MM.1S (cell line): ENCODE measurements at regions not wholly inside any gene's neighbourhood (a gene's known extent, or its start where the extent isn't known, plus 50 kb on each side); places are given as distances from the start of the nearest gene placed in this dataset.

Experiments used
- DNase-seq: peaks from one replicate; pipeline ENCODE4 v3.0.0-alpha.2; 2015
- H2AFZ ChIP-seq: fragments of 300-600 bp; sonication (generic); 2 replicates; pipeline ENCODE4 v1.6.0; 2016; ENCODE audit warnings: antibody characterized with exemption, low read length
- H3F3A ChIP-seq: fragments of 300-600 bp; sonication (generic); 2 replicates; pipeline ENCODE4 v1.6.1; 2016; ENCODE audit warnings: mild to moderate bottlenecking, antibody characterized with exemption, low read length, moderate library complexity, mixed read lengths; ENCODE audit not compliant: insufficient read depth
- H3K27ac ChIP-seq: fragments of 300-600 bp; sonication (generic); 2 replicates; pipeline ENCODE4 v1.5.1; 2016; ENCODE audit warnings: mild to moderate bottlenecking, low read length
- H3K27me3 ChIP-seq: fragments of 300-600 bp; sonication (generic); replicated peaks from 2 replicates; pipeline ENCODE4 v1.6.0; 2016; ENCODE audit warnings: low read length; ENCODE audit not compliant: insufficient read depth
- H3K36me3 ChIP-seq: fragments of 300-600 bp; sonication (generic); replicated peaks from 2 replicates; pipeline ENCODE4 v1.6.1; 2016; ENCODE audit warnings: mild to moderate bottlenecking, low read length, mixed read lengths; ENCODE audit not compliant: insufficient read depth
- H3K4me1 ChIP-seq: fragments of 300-600 bp; sonication (generic); 2 replicates; pipeline ENCODE4 v1.6.1; 2016; ENCODE audit warnings: low read length, mixed read lengths
- H3K4me2 ChIP-seq: fragments of 300-600 bp; sonication (generic); 2 replicates; pipeline ENCODE4 v1.6.0; 2016; ENCODE audit warnings: low read depth, low read length
- H3K4me3 ChIP-seq: fragments of 300-600 bp; sonication (generic); 2 replicates; pipeline ENCODE4 v1.5.1; 2016; ENCODE audit warnings: low read length, mixed read lengths
- H3K79me2 ChIP-seq: fragments of 300-600 bp; sonication (generic); 2 replicates; pipeline ENCODE4 v1.6.1; 2016; ENCODE audit warnings: mixed run types, low read length, mixed read lengths
- H3K9ac ChIP-seq: fragments of 300-600 bp; sonication (generic); 2 replicates; pipeline ENCODE4 v1.6.1; 2016; ENCODE audit warnings: low read length, mixed read lengths
- H3K9me2 ChIP-seq: fragments of 300-600 bp; sonication (generic); replicated peaks from 2 replicates; pipeline ENCODE4 v1.6.1; 2016; ENCODE audit warnings: mild to moderate bottlenecking, low read length, mixed read lengths; ENCODE audit not compliant: insufficient read depth
- H3K9me3 ChIP-seq: fragments of 300-600 bp; sonication (generic); replicated peaks from 2 replicates; pipeline ENCODE4 v1.6.1; 2016; ENCODE audit warnings: mild to moderate bottlenecking, low read length, mixed read lengths; ENCODE audit not compliant: insufficient read depth
- H4K20me1 ChIP-seq: fragments of 300-600 bp; sonication (generic); 2 replicates; pipeline ENCODE4 v1.6.1; 2016; ENCODE audit warnings: mild to moderate bottlenecking, low read length, moderate library complexity, mixed read lengths; ENCODE audit not compliant: insufficient read depth
- CTCF ChIP-seq: fragments of 300-600 bp; sonication (generic); IDR thresholded peaks from 2 replicates; pipeline ENCODE4 v1.5.1; 2016; ENCODE audit warnings: antibody characterized with exemption, low read length, mixed read lengths
- EZH2 ChIP-seq: fragments of 300-600 bp; sonication (generic); optimal IDR thresholded peaks from 2 replicates; pipeline ENCODE3; 2017; ENCODE audit warnings: low read depth, mild to moderate bottlenecking, antibody characterized with exemption, low read length, mixed read lengths
- EZH2phosphoT487 ChIP-seq: fragments of 300-600 bp; sonication (generic); IDR thresholded peaks from 2 replicates; pipeline ENCODE4 v1.6.1; 2018; ENCODE audit warnings: antibody characterized with exemption, low read length

- H4K20me1 ChIP-seq = no peaks in the 10 kb centered on the region
- H2AFZ ChIP-seq = 0 out of 2 replicates have a peak overlapping the region, but pooled peaks have one; percentile 34
- H3K9me3 ChIP-seq = no peaks in the 10 kb centered on the region
- H3K79me2 ChIP-seq = no peaks in the 10 kb centered on the region
- no peaks in the 10 kb centered on the region for H3K9me2 ChIP-seq
- DNase-seq = no peak
- peaks cover 41% of the 10 kb centered on the region for H3F3A ChIP-seq
- peak overlapping the region; percentile 89; the same call in 1 of the 2 replicates for H3K27ac ChIP-seq
- peak overlapping the region; percentile 52; the same call in 1 of the 2 replicates for H3K9ac ChIP-seq
- peak overlapping the region; percentile 78 for H3K4me2 ChIP-seq
- H3K4me3 ChIP-seq = no peak overlapping the region
- H3K4me1 ChIP-seq = peaks cover 44% of the 10 kb centered on the region
- TF ChIP-seq CTCF (no peak), EZH2 (no peak), EZH2phosphoT487 (no peak)
- H3K36me3 ChIP-seq = no peaks in the 10 kb centered on the region
- H3K27me3 ChIP-seq = no peaks in the 10 kb centered on the region
These were observed 66.0 kb upstream of the BACH1 start for GRCh38 chr21:29232530-29233255.

- Histone ChIP-seq H3K4me1 (peaks cover 49% of the 10 kb centered on the region), H2AFZ (peak overlapping the region; percentile 34; the same call in 1 of the 2 replicates), H3K4me3 (peak overlapping the region; percentile 34), H3K9me2 (no peaks in the 10 kb centered on the region), H4K20me1 (no peaks in the 10 kb centered on the region), H3K27ac (peak overlapping the region; percentile 89; the same call in 1 of the 2 replicates), H3K9ac (peak overlapping the region; percentile 52; the same call in 1 of the 2 replicates), H3K4me2 (peak overlapping the region; percentile 78), H3K79me2 (no peaks in the 10 kb centered on the region), H3K9me3 (no peaks in the 10 kb centered on the region), H3K27me3 (no peaks in the 10 kb centered on the region), H3K36me3 (no peaks in the 10 kb centered on the region), H3F3A (peaks cover 41% of the 10 kb centered on the region)
- no peak for DNase-seq
- TF ChIP-seq EZH2phosphoT487 (no peak), EZH2 (no peak), CTCF (peak; percentile 34; the same call in 1 of the 2 replicates)
These were observed 65.5 kb upstream of the BACH1 start for GRCh38 chr21:29233256-29233546.

- H3K9me3 ChIP-seq = no peaks in the 10 kb centered on the region
- H3F3A ChIP-seq = peaks cover 41% of the 10 kb centered on the region
- H3K27ac ChIP-seq = peak overlapping the region; percentile 89
- peaks cover 52% of the 10 kb centered on the region for H3K4me1 ChIP-seq
- H2AFZ ChIP-seq = peak overlapping the region; percentile 34; the same call in 1 of the 2 replicates
- H4K20me1 ChIP-seq = no peaks in the 10 kb centered on the region
- H3K36me3 ChIP-seq = no peaks in the 10 kb centered on the region
- no peaks in the 10 kb centered on the region for H3K27me3 ChIP-seq
- H3K79me2 ChIP-seq = no peaks in the 10 kb centered on the region
- no peaks in the 10 kb centered on the region for H3K9me2 ChIP-seq
- peak overlapping the region; percentile 52; the same call in 1 of the 2 replicates for H3K9ac ChIP-seq
- peak overlapping the region; percentile 34; the same call in 1 of the 2 replicates for H3K4me3 ChIP-seq
- H3K4me2 ChIP-seq = peak overlapping the region; percentile 78
- no peak for TF ChIP-seq EZH2phosphoT487
- TF ChIP-seq CTCF = no peak
- TF ChIP-seq EZH2 = no peak
- peak; percentile 81 for DNase-seq
These were observed 64.8 kb upstream of the BACH1 start for GRCh38 chr21:29233611-29234540.
